Prostate gland (tissue), 2 donors: ENCODE measurements at regions not wholly inside any gene's neighbourhood (a gene's known extent, or its start where the extent isn't known, plus 50 kb on each side); places are given as distances from the start of the nearest gene placed in this dataset.

Experiments
- DNase-seq: peaks from one replicate; pipeline ENCODE4 v3.0.0-alpha.2; 2019; ENCODE audit warnings: low spot score
- H3K27ac ChIP-seq, 2 donors: fragments of 200-600 bp; sonication (generic); 2 replicates each; pipeline ENCODE4 v1.5.1; 2017 to 2019
- H3K27me3 ChIP-seq: fragments of 200-600 bp; sonication (generic); replicated peaks from 2 replicates; pipeline ENCODE4 v1.5.1; 2019; ENCODE audit not compliant: insufficient read depth
- H3K36me3 ChIP-seq, 2 donors: fragments of 200-600 bp; sonication (generic); 1 replicate in 1 of 2; 2 replicates in 1 of 2; pipeline versions ENCODE4 v1.5.1 to v1.8.1; 2017 to 2019
- H3K4me1 ChIP-seq: fragments of 200-600 bp; sonication (generic); replicated peaks from 2 replicates; pipeline ENCODE4 v1.5.1; 2019
- H3K4me3 ChIP-seq, 2 donors: fragments of 200-600 bp; sonication (generic); 2 replicates each; pipeline ENCODE4 v1.5.1; 2017 to 2019
- H3K9me3 ChIP-seq: fragments of 200-600 bp; sonication (generic); 2 replicates; pipeline ENCODE4 v1.5.1; 2017
- POLR2A ChIP-seq: fragments of 450-650 bp; IDR thresholded peaks from one replicate; pipeline ENCODE4 v1.6.1; 2016; ENCODE audit warnings: antibody characterized with exemption, mild to moderate bottlenecking
- POLR2AphosphoS5 ChIP-seq: sonication (generic); formaldehyde crosslinking; IDR thresholded peaks from one replicate; pipeline ENCODE4 v1.6.1; 2017; ENCODE audit warnings: antibody characterized with exemption
- WGBS: methylation state at CpG from one replicate; pipeline ENCODE4 v1.1.5; 2018; 5-methylcytosine and 5-hydroxymethylcytosine counted together
- intact Hi-C: fragments of 100-400 bp; cut with DNase I; formaldehyde crosslinking; loops from one replicate; pipeline ENCODE4 v1.14.2; 2022
- TF ChIP-seq, protein P1 (sequence below), 4 experiments: fragments of 200-600 bp in 2 of 4; fragments of 450-650 bp in 2 of 4; sonication (generic) in 2 of 4; IDR thresholded peaks; 1 replicate in 3 of 4; 2 replicates in 1 of 4; pipeline ENCODE4 v1.5.1; 2016 to 2019; ENCODE audit warnings: antibody characterized with exemption in 4 of 4, mild to moderate bottlenecking in 2 of 4, moderate library complexity in 2 of 4

DNA sequence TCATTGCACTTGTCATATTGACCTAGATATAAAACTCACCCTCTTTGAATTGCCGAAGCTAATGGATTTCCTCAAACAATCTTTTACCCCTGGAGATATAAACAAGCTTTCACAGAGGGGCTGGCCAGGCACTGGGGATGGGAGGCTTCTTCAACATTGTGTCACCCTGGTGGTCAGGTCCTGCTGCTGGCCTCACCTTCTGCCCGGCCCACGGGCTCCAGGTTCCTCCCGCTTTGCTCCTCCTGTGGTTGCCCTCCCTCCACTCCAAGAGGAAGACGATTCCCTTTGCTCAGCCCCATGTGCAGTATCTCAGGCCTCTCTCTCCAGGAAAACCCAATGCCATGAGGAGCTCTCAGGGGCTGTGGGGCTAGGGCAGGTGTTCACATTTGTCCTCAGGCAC lies 118.1 kb upstream of the ADCY1 start:
- H3K27ac ChIP-seq, result no peak overlapping the region
- no peak overlapping the region for H3K4me3 ChIP-seq
- DNase-seq, result no peak
- H3K36me3 ChIP-seq, result no peaks in the 10 kb centered on the region
- H3K9me3 ChIP-seq, result no peaks in the 10 kb centered on the region
- H3K27me3 ChIP-seq, result no peaks in the 10 kb centered on the region
- TF ChIP-seq POLR2AphosphoS5 (no peak), POLR2A (no peak)
- TF ChIP-seq, protein P1, sequence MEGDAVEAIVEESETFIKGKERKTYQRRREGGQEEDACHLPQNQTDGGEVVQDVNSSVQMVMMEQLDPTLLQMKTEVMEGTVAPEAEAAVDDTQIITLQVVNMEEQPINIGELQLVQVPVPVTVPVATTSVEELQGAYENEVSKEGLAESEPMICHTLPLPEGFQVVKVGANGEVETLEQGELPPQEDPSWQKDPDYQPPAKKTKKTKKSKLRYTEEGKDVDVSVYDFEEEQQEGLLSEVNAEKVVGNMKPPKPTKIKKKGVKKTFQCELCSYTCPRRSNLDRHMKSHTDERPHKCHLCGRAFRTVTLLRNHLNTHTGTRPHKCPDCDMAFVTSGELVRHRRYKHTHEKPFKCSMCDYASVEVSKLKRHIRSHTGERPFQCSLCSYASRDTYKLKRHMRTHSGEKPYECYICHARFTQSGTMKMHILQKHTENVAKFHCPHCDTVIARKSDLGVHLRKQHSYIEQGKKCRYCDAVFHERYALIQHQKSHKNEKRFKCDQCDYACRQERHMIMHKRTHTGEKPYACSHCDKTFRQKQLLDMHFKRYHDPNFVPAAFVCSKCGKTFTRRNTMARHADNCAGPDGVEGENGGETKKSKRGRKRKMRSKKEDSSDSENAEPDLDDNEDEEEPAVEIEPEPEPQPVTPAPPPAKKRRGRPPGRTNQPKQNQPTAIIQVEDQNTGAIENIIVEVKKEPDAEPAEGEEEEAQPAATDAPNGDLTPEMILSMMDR (IDR thresholded peaks at IDR 0.05), result no peak
- intact Hi-C loops, result no loop called here
- no peaks in the 10 kb centered on the region for H3K4me1 ChIP-seq
- WGBS, result 60% methylated on average over 5 of the region's 5 CpGs

DNA sequence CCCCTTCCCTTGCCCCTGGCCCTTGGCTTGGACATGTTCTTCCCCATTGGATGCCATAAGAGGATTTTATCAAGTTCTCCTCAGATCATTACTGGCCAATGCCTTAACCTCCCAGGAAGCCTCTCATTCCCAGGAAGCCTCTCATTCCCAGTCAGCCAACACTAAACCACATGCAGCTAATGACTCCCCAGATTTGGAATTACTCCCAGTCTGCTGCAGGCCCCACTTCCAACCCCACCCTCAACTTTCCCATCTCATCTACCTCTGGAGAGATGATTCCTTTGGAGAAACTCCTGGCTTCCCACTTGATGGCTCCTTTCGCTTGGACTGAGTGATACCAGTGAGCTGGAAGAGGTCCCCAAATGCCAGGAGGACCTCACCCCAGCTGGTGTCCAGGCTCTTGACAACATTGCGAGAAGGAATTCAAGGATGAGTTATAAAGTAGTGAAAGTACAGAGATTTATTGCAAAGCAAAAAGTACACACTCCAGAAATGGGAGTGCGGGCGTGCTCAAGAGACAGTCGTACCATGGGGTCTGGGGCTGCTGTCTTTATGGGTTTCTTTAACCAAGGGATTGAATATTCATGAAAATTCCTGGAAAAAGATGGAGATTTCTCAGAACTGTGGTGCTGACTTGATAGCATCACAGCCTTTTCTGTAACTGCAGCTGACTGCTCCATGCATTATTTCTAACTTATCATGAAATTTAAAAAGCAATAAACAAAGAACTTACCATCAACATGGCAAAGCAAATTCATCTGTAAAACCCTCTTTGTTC lies 117.2 kb upstream of the ADCY1 start:
- no peak overlapping the region for H3K27ac ChIP-seq
- TF ChIP-seq, protein P1 (IDR thresholded peaks at IDR 0.05), result no peak
- TF ChIP-seq POLR2A (no peak), POLR2AphosphoS5 (no peak)
- WGBS, result 69% methylated on average over 5 of the region's 5 CpGs
- H3K9me3 ChIP-seq, result no peaks in the 10 kb centered on the region
- H3K27me3 ChIP-seq, result no peaks in the 10 kb centered on the region
- intact Hi-C loops, result no loop called here
- H3K4me1 ChIP-seq, result no peaks in the 10 kb centered on the region
- DNase-seq, result no peak
- H3K4me3 ChIP-seq, result no peak overlapping the region
- H3K36me3 ChIP-seq, result no peaks in the 10 kb centered on the region

DNA sequence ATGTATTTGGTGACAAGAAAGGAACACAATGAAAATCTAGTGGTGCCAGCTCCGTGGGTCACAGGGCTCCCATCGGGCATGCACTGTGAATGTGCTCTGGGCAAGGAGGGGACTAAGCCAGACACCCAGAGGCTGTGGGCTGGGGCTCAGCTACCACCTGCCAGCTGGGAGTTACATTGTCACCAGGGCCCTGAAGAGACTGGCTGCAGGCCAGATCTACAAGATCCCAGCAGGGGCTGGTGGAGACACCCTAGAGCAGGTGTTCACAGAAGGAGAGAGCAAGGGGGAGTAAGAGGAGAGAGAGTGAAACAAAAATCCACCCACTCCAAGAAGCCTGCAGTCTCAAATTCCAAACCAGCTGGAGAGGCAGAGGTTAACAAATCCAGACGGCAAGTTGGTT lies 116.6 kb upstream of the ADCY1 start:
- DNase-seq, result no peak
- H3K4me3 ChIP-seq, result no peak overlapping the region
- no peaks in the 10 kb centered on the region for H3K27me3 ChIP-seq
- intact Hi-C loops, result no loop called here
- H3K9me3 ChIP-seq, result no peaks in the 10 kb centered on the region
- TF ChIP-seq POLR2A (no peak), POLR2AphosphoS5 (no peak)
- TF ChIP-seq, protein P1 (IDR thresholded peaks at IDR 0.05), result no peak
- WGBS, result 39% methylated on average over 3 of the region's 3 CpGs
- no peaks in the 10 kb centered on the region for H3K36me3 ChIP-seq
- H3K27ac ChIP-seq, result no peak overlapping the region
- H3K4me1 ChIP-seq, result no peaks in the 10 kb centered on the region

DNA sequence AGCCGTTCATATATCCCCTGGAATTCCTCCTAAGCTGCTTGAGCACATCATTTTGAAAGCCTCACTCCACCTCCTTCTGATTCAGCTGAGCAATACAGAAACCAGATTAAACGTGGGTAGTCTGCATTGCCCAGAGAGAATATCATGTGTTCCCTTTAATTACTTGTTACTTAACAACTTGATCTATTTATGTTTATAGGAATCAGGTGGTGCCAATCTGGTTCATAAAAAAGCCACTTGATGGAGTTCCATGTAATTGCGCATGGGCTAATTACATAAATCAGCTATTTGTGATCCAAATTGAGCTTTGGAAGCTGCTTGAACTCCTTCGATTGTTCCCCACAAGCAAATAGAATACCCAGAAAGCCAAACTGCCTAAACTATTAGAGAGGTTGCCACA lies 114.7 kb upstream of the ADCY1 start:
- Histone ChIP-seq H3K4me1 (no peaks in the 10 kb centered on the region), H3K4me3 (no peak overlapping the region), H3K36me3 (no peaks in the 10 kb centered on the region), H3K27me3 (no peaks in the 10 kb centered on the region), H3K9me3 (no peaks in the 10 kb centered on the region), H3K27ac (no peak overlapping the region)
- WGBS, result 62% methylated on average over 4 of the region's 4 CpGs
- no peak for DNase-seq
- intact Hi-C loops, result no loop called here
- TF ChIP-seq, protein P1 (IDR thresholded peaks at IDR 0.05), result no peak
- TF ChIP-seq POLR2A, result no peak
- TF ChIP-seq POLR2AphosphoS5, result no peak

DNA sequence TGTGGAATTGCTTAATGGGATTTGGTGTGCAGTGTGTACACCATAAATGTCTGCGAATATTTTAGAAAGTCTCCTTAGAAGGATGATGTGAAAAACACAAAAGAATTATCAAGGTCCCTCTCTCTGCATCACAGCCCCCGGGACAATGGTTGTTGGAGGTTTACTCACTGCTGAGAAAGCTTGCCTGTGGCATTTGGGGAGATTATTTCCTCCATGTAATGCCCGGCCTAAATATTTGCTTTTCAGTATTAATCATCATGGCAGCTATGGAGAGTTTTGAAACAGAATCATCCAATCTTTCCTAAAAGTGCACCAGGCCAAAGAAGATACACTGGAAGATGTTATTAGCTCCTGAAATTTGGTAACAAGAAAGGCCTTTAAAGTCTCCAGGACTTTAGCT lies 113.8 kb upstream of the ADCY1 start:
- intact Hi-C loops, result no loop called here
- 77% methylated on average over 3 of the region's 3 CpGs for WGBS
- no peak for DNase-seq
- H3K27me3 ChIP-seq, result no peaks in the 10 kb centered on the region
- TF ChIP-seq, protein P1 (IDR thresholded peaks at IDR 0.05), result no peak
- TF ChIP-seq POLR2AphosphoS5, result no peak
- no peak overlapping the region for H3K27ac ChIP-seq
- H3K9me3 ChIP-seq, result no peaks in the 10 kb centered on the region
- H3K36me3 ChIP-seq, result no peaks in the 10 kb centered on the region
- no peaks in the 10 kb centered on the region for H3K4me1 ChIP-seq
- H3K4me3 ChIP-seq, result no peak overlapping the region
